GM19351 (cell line): ENCODE measurements at regions not wholly inside any gene's neighbourhood (a gene's known extent, or its start where the extent isn't known, plus 50 kb on each side); places are given as distances from the start of the nearest gene placed in this dataset.
"Not testable (repeated sequence)": the region's sequence is repeated elsewhere in the genome, so short reads cannot be mapped to it uniquely, and the experiment has no call there.

Source experiments
- ATAC-seq: cut with Tn5 transposase; IDR thresholded peaks from one replicate; pipeline ENCODE4 v1.9.1; 2021; ENCODE audit warnings: mild to moderate bottlenecking, moderate library complexity; ENCODE audit not compliant: unreplicated experiment

- no peak for ATAC-seq
Measured at GRCh38 chr11:80990885-80991284, 1550.1 kb upstream of the TENM4 start.

DNA sequence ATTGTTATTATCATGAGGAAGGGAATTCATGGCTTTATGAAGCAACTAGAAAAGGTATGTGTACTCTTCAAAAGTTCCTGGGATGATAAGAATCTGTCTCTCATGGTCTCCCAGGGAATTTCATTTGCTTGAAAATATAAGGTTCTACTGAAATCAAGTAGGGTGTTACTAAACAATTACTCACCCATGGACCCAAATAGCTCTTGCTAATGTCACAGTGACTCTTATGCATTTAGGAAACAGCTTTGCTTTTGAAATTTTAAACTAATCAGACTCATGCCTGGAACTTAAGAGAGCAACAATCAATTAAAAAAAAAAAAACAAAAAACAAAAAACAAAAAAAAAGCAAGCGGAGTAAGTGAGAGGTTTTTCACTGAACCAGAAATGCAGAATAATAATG is 1546.3 kb upstream of the TENM4 start:
- no peak for ATAC-seq

DNA sequence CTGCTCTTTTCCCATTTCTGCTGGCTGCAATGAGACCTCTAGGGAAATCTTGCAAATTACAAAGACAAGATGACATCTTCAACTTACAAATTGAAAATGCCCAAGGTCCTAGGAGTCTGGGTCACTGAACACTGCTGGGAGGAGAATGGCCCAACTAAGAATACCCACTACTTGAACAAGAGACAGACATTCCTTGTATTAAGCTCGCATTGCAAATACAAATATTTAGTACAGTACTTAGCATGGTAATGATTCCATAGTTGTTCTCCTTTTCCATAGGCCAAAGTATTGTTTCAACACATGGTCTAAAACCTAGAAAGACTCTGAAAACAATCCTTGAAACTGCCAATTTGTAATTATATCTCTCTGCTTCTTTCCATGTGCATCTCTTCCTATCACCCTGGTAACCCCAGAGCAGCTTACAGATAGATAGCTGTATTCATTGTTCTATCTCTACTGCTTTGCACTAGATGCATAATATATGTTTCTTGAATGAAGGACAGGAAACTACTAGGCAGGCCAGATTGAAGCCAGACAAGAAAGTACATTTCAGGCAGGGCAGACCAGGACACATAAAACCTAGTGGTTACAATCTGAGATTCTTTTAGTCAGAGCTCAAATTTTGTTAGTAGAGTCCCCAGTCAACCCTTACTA is 1545.7 kb upstream of the TENM4 start:
- ATAC-seq: no peak

DNA sequence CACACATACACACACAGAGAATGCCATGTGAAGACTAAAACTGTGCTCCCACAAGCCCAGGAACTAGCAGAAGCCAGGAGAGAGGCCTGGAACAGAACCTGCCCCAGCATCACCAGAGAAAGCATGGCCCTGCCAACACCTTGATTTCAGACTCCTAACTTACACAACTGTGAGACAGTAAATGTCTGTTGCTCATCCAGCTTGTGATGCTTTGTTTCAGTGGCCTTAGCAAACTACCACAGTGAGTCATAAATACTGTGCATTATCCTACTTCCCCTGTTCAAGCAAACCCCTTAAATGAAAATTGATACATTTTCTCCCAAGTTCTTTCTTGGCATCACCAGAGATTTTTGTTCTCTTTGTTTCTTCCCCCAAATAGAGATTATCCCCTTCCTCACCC is 1539.4 kb upstream of the TENM4 start:
- no peak for ATAC-seq

DNA sequence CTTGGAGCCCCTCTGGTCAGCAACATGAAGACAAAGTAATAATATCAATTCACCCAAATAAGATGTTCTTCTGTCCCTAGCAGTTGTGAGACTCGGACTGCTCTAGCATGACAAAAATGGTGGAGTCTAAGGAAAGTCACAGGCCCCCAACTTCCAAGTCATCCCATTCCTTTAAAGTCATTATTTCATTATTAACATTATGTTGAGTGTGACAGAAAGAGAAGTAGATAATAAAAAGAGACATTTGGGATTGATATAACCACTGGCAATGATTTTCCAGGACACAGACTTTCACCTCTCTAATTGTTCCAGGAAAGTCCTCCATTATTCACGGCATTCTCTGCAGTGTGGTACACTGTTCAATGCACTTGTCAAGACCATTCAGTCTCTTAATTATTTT is 1533.0 kb upstream of the TENM4 start:
- no peak for ATAC-seq

GRCh38 chr11:80970037-80970436 is 1529.2 kb upstream of the TENM4 start:
- no peak for ATAC-seq

DNA sequence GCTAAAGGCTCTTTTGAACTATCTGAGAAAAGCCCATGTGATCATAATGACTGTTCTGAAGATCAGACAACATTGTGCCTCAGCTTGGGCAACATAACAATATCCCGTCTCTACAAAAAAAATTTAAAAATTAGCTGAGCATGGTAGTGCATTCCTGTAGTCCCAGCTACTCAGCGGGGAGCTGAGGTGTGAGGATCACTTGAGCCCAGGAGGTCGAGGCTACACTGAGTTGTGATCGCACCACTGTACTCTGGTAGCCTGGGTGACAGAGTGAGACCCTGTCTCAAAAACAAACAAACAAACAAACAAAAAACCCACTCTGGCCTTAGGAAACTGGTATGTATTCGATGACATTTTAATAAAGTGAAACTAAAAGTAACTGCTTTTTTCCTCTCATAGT is 1526.8 kb upstream of the TENM4 start:
- ATAC-seq: no peak

DNA sequence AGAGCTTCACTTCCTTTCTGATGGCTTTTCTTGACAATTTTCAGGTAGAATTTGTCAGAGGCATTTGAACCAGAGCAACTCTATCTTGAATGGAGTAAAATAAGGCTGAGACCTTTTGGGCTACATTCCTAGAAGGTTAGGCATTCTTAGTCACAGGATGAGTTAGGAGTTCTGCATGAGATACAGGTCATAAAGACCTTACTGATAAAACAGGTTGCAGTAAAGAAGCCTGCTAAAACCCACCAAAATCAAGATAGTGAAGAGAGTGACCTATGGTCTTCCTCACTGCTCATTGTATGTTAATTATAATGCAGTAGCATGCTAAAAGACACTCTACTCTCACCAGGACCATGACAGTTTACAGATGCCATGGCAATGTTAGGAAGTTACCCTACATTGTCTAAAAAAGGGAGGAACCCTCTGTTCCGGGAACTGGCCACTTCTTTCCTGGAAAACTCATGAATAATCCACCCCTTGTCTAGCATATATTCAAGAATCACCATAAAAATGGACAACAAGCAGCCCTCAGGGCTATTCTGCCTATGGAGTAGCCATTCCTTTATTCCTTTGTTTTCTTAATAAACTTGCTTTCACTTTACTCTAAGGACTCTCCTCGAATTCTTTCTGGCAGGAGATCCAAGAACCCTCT is 1519.7 kb upstream of the TENM4 start:
- ATAC-seq: no peak

GRCh38 chr11:80959751-80960150 is 1518.9 kb upstream of the TENM4 start:
- ATAC-seq: no peak

DNA sequence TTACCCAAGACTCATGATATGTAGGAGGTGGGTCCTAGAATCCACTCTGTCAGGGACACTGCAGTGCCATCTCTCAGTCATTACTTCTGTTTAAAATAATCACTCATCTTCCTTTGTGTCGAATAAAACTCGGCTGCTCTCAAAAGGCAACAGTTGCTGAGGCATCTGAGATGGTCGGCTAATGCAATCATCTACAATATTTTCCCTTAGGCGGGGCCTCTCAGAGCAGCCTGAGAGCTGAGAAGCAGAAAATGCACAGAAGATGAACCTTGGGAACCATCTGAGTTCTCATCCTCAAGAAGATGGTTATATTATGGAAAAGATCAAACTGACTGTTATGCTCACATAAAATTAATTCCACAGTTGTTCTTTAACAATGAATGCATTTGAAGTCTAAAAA is 1518.2 kb upstream of the TENM4 start:
- ATAC-seq: no peak

- no peak for ATAC-seq
Measured at GRCh38 chr11:80958361-80958760, 1517.5 kb upstream of the TENM4 start.

DNA sequence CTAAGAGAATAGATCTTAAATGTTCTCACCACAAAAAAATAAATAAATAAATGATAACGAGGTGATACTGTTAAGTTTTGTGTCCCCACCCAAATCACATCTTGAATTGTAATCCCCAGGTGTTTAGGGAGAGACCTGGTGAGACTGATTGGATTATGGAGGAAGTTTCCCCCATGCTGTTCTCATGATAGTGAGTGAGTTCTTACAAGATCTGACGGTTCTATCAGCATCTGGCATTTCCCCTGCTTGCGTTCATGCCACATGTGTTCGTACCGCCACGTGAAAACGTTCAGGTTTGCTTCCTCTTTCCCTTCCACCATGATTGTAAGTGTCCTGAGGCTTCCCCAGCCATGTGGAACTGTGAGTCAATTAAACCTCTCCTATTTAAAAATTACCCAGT is 1514.8 kb upstream of the TENM4 start:
- no peak for ATAC-seq

DNA sequence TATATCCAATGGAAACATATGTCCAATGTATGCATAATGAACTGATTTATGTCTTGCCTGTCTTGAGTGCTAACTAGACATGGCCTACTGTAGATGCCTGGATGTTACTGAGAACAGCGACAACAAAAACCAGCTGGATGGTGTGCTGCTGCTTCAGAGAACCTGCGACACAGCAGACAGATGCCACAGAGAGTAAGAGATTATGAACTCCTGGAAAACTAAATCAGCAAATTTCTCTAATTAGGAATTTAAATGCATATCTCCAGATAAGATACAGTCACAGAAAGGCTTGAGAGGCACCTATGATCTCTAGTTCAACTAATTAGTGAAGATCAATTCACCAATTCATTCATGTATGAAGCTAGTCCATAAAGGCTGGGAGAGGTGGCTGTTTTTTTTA is 1508.0 kb upstream of the TENM4 start:
- ATAC-seq: no peak

DNA sequence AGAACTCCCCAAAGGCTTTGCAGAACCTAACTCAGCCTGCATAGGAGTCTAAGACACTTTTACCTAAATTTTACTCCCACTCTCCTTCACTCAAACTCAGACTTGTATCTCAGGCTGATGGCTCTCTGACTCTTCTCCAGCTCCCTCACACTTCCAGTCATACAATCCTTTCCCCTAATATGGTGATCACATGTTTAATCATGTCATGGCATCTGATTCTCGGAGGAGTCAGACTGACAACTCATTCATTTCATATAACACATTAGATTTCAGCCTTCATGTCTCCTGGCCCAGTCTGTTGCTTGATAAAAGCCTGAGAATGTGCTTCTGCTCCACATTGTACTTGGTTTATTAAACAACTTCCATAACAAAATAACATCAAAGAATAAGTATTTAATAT is 1503.9 kb upstream of the TENM4 start:
- ATAC-seq: no peak

DNA sequence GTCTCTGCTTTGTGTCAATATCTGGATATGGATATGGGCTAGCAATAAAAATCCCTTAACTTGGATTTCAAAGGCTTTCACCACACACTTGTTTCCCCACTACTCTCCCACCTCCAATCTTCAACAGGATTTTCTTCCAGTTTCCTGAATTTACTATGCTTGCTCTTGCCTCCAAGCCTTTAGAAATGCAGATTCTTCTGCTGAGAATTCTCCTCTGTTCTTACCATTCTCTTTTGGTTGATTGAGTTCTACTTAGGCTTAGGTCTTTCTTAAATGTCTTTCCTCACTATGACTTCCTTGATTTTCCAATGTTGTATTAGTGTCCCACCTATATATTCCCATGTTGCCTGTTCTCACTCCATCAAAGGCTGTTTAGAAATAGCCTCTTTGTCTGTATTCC is 1502.4 kb upstream of the TENM4 start:
- ATAC-seq: no peak

- ATAC-seq: no peak
Measured at GRCh38 chr11:80937842-80938241, 1497.0 kb upstream of the TENM4 start.

DNA sequence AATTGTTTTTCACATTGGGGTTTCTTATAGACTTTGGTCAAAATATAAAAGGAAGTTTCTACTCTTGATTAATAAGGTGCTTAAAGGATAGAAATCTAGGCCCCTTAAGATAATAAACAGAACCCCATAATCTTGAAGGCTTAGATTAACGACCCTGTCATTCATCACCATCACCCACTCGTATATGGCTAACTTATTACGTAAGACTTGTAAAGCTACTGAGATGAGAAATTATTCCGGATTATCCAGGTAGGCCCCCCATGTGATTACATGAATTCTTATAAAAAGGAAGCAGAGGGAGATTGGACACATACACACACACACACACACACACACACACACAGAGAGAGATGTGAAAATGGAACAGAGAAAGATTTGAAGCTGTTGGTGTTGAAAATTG is 1489.2 kb upstream of the TENM4 start:
- no peak for ATAC-seq

DNA sequence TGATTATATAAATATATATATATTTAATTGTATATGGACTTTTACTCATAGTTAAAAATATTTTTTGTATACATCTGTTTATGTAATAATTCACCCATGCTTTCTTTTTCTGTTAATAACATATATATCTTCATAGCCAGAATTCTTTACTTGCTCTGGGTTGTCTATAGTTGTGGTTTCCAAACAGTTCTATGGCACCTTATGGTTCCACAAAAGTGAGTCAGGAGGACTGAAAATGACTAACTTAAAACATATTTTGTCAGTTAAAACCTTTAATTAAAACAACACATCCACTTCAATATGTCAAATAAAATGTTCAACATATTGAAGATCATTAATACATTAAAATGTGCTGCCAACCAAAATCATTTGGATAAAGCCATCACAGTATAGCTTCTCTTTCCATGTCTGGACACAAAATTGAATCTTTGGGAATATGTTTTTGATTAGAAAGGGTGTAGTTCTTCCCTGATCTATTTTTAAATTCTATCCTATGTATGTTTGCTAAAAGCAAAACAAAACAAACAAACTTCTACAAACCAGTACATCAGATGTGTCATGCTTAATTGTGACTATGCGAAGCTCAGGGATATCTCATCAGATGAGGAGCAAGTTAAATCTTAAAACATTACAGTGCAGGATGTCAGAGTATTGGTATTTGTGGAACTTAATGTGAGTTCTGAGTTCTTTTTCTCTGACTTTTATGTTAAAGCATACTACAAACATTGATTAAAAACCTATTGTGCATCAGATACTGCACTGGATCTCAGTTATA is 1488.4 kb upstream of the TENM4 start:
- no peak for ATAC-seq

DNA sequence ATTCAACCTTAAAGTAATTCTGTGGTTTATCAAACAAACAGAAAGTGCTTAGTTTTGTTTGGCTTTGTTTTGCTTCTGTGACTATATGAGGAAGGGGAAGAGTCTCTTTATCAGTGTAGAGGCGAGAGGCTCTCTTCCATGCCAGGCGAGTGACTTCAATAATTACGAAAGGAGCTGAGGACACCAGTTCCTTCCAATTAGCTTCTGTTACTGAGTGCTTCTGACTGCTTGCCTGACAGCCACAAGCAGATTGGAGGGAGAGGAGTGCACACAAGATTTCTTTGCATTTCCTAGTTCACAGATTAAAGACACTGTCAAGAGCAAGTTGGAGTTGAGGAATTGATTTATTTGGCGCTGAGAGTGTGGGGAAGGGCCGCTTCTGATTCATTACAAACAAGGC is 1484.5 kb upstream of the TENM4 start:
- ATAC-seq: no peak

GRCh38 chr11:80921310-80921709 is 1480.5 kb upstream of the TENM4 start:
- not testable (repeated sequence) for ATAC-seq

GRCh38 chr11:80916173-80916798 is 1475.5 kb upstream of the TENM4 start:
- ATAC-seq: no peak

- no peak for ATAC-seq
Measured at GRCh38 chr11:80914311-80914710, 1473.5 kb upstream of the TENM4 start.
